MCF 10A (cell line): ENCODE measurements at regions not wholly inside any gene's neighbourhood (a gene's known extent, or its start where the extent isn't known, plus 50 kb on each side); places are given as distances from the start of the nearest gene placed in this dataset.

Experiments used
- BruUV-seq: library from RNA; stranded (reverse); fragments of 400-500 nt; replicated peaks from 2 replicates; lab custom pipeline; 2021; lab: Mats Ljungman, UMichigan
- CTCF ChIA-PET: fragments of 300-600 bp; sonication (Branson Sonifier 250); formaldehyde crosslinking; extraction: SDS; loops from one replicate; lab custom pipeline; 2021; ENCODE audit warnings: antibody characterized with exemption, inconsistent platforms; lab: Yijun Ruan, JAX
- POLR2A ChIA-PET: fragments of 300-600, 350-650 bp; sonication (Branson Sonifier 250); formaldehyde crosslinking; extraction: SDS; loops from one replicate; lab custom pipeline; 2020; ENCODE audit warnings: antibody characterized with exemption, inconsistent platforms; lab: Yijun Ruan, JAX
- DNase-seq: peaks from one replicate; pipeline ENCODE4 v3.0.0-alpha.2; 2018; ENCODE audit not compliant: unreplicated experiment
- H3K27ac Mint-ChIP-seq: one replicate; pipeline ENCODE4 v1.8.0; 2022; ENCODE audit warnings: mild to moderate bottlenecking, low read depth, mixed read lengths; ENCODE audit not compliant: unreplicated experiment
- H3K27me3 Mint-ChIP-seq: one replicate; pipeline ENCODE4 v1.8.0; 2022; ENCODE audit warnings: mixed read lengths; ENCODE audit not compliant: insufficient read depth, unreplicated experiment
- H3K36me3 Mint-ChIP-seq: one replicate; pipeline ENCODE4 v1.8.0; 2022; ENCODE audit warnings: mild to moderate bottlenecking, moderate library complexity, mixed read lengths; ENCODE audit not compliant: insufficient read depth, unreplicated experiment
- H3K4me1 Mint-ChIP-seq: one replicate; pipeline ENCODE4 v1.8.0; 2022; ENCODE audit warnings: mixed read lengths; ENCODE audit not compliant: insufficient read depth, unreplicated experiment
- H3K4me3 Mint-ChIP-seq: one replicate; pipeline ENCODE4 v1.8.0; 2022; ENCODE audit warnings: mild to moderate bottlenecking, moderate library complexity, mixed read lengths; ENCODE audit not compliant: unreplicated experiment
- H3K9me3 Mint-ChIP-seq: one replicate; pipeline ENCODE4 v1.8.0; 2022; ENCODE audit warnings: mixed read lengths; ENCODE audit not compliant: unreplicated experiment
- CTCF ChIP-seq: fragments of 200-600 bp; IDR thresholded peaks from one replicate; pipeline ENCODE4 v1.8.0; 2022; ENCODE audit warnings: antibody characterized with exemption, mild to moderate bottlenecking; ENCODE audit not compliant: unreplicated experiment
- intact Hi-C: fragments of 100-400 bp; cut with micrococcal nuclease; formaldehyde crosslinking; loops from 2 replicates; pipeline ENCODE4 v1.14.1; 2022

DNA sequence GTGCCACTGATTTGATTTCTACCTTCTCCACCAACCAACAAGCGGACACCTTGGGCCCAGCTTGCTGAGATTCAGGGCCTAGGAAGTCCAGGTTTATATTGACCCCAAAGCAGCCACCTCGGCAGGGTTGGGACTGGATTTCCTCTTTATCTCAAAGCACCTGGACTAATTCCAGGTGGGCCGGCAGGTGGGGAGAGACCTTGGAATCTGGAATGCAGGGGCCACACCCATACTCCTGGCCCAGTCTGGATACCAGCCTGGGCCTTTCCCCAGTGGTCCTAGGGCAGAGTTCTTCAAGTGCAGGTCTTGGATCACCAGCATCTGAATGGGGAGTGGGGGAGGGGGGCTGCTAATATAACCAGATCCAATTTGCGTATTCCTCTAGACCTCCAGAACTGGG, 93.1 kb downstream of the PCDH1 start:
- peaks cover 26% of the 10 kb centered on the region for H3K27me3 Mint-ChIP-seq
- H3K4me3 Mint-ChIP-seq = no peak overlapping the region
- H3K36me3 Mint-ChIP-seq = peaks cover 7% of the 10 kb centered on the region
- peaks cover 7% of the 10 kb centered on the region for H3K4me1 Mint-ChIP-seq
- intact Hi-C loops = no loop called here
- no peak for TF ChIP-seq CTCF
- H3K27ac Mint-ChIP-seq = no peak overlapping the region
- CTCF ChIA-PET = interaction anchor here (0.7 to 2.4 kb wide), 3 partner anchors 46 to 93 kb away, joined by 3 to 6 read pairs (median 5); partner anchors contain the start of gene PCDH1
- no TSS peak for BruUV-seq
- POLR2A ChIA-PET = interaction anchor here (0.8 kb wide), 1 partner anchor 69 kb away, joined by 5 read pairs; no protein-coding TSS in a partner anchor
- no peak for DNase-seq
- no peaks in the 10 kb centered on the region for H3K9me3 Mint-ChIP-seq

GRCh38 chr5:141784529-141784928, 93.7 kb downstream of the PCDH1 start:
- peaks cover 7% of the 10 kb centered on the region for H3K36me3 Mint-ChIP-seq
- peaks cover 23% of the 10 kb centered on the region for H3K27me3 Mint-ChIP-seq
- H3K4me3 Mint-ChIP-seq = no peak overlapping the region
- TF ChIP-seq CTCF = no peak
- intact Hi-C loops = no loop called here
- no peaks in the 10 kb centered on the region for H3K9me3 Mint-ChIP-seq
- ChIA-PET CTCF (interaction anchor here (0.7 to 2.4 kb wide), 3 partner anchors 45 to 316 kb away, joined by 3 to 6 read pairs (median 5); partner anchors contain the start of gene PCDH1), POLR2A (interaction anchor here (0.8 to 1.1 kb wide), 2 partner anchors 29 to 68 kb away, joined by 3 to 5 read pairs; no protein-coding TSS in a partner anchor)
- BruUV-seq = no TSS peak
- peaks cover 13% of the 10 kb centered on the region for H3K4me1 Mint-ChIP-seq
- no peak for DNase-seq
- H3K27ac Mint-ChIP-seq = no peak overlapping the region

DNA sequence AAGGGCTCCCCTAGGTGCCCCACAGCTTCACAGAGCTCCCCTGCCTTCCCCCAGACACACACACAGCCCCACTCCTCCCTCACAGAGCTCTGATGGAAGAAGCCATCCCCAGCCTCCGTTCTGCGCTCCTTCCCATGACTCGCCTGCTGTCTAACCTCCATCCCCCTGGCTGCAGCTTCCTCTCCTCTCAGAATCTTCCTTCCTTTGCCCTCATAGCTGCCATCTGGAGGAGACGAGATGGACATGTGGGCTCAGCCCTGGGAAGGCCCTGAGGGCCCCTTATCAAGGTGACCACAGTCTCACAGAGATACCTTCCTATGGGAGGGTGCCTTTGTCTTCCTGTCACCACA, 94.3 kb downstream of the PCDH1 start:
- ChIA-PET POLR2A (interaction anchor here (1.0 to 1.1 kb wide), 2 partner anchors 11 to 30 kb away, joined by 3 read pairs; no protein-coding TSS in a partner anchor), CTCF (interaction anchor here (1.3 kb wide), 1 partner anchor 95 kb away, joined by 6 read pairs; the partner anchor contains the start of gene PCDH1)
- Mint-ChIP-seq H3K27ac (no peak overlapping the region), H3K27me3 (peaks cover 17% of the 10 kb centered on the region), H3K4me1 (peaks cover 18% of the 10 kb centered on the region), H3K4me3 (no peak overlapping the region), H3K9me3 (no peaks in the 10 kb centered on the region), H3K36me3 (peaks cover 7% of the 10 kb centered on the region)
- BruUV-seq = no TSS peak
- DNase-seq = no peak
- no peak for TF ChIP-seq CTCF
- intact Hi-C loops = no loop called here

DNA sequence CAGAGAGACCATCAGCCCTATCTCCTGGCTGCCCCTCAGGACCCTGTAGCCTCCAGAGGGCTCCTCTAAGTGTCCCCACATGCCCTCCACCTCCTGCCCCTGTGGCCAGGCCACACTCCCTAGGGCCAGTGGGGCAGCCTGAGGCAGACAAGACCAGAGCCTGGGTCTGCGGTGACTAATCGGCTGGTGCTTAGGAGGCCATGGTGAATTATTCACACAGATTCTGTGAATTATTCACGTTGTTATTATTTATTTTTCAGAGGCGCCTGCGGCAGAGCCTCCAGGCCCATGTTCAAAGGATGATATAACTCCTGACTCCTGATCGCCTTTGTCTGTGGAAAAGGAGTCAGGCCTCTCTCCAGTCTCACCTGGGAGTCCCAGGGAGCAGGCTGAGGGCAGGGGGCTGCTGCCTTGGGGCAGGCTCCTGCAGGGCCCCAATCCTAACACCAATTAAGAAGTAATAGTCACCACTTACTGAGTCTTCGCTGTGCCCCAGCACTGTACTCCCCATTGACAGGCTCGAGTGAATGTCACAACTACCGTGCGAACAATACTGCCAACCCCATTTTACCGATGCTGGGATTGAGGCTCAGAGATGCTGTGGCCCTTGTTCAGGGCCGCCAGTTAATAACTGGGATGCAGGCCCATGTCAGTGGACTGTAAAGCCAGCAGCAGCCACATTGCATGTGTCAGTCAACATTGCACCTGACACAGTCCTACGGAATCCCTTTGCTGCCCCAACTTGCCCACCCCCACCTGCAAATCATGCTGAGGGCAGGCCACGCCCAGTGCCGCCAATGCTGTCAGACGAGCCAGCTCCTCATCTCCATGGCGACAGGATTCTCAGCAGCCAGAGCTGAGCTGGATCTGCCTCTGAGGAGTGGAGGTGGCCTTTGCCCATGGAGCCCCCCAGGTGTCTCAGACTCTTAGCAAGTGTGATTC, 94.9 kb downstream of the PCDH1 start:
- Mint-ChIP-seq H3K36me3 (peaks cover 7% of the 10 kb centered on the region), H3K9me3 (no peaks in the 10 kb centered on the region), H3K4me3 (no peak overlapping the region), H3K27me3 (peaks cover 11% of the 10 kb centered on the region), H3K4me1 (peaks cover 24% of the 10 kb centered on the region), H3K27ac (no peak overlapping the region)
- ChIA-PET CTCF (interaction anchor here (0.5 to 2.3 kb wide), 2 partner anchors 12 to 17 kb away, joined by 3 to 5 read pairs; no protein-coding TSS in a partner anchor), POLR2A (interaction anchor here (1.0 to 1.1 kb wide), 2 partner anchors 12 to 31 kb away, joined by 3 read pairs; no protein-coding TSS in a partner anchor)
- BruUV-seq = no TSS peak
- peak; percentile 15 for DNase-seq
- intact Hi-C loops = no loop called here
- TF ChIP-seq CTCF = no peak
